ENCODE measurements at regions not wholly inside any gene's neighbourhood (a gene's known extent, or its start where the extent isn't known, plus 50 kb on each side); places are given as distances from the start of the nearest gene placed in this dataset.
"Not testable (repeated sequence)": the region's sequence is repeated elsewhere in the genome, so short reads cannot be mapped to it uniquely, and the experiment has no call there.

- no peaks in the 10 kb centered on the region for H3K27me3 ChIP-seq (replicated peaks; ENCODE audit: insufficient read depth)
- H3K36me3 ChIP-seq = no peaks in the 10 kb centered on the region
- intact Hi-C loops (cut with DNase I) = no loop called here
- no peaks in the 10 kb centered on the region for H3K4me1 ChIP-seq (replicated peaks)
- WGBS = 84% methylated on average over 5 of the region's 5 CpGs
- no peak for DNase-seq (ENCODE audit: low spot score)
- no peak overlapping the region for H3K27ac ChIP-seq
- no peak for TF ChIP-seq POLR2A (IDR thresholded peaks at IDR 0.05)
- no peak for TF ChIP-seq POLR2AphosphoS5 (IDR thresholded peaks at IDR 0.05)
- TF ChIP-seq CTCF (IDR thresholded peaks at IDR 0.05) = no peak
- H3K9me3 ChIP-seq = no peaks in the 10 kb centered on the region
- H3K4me3 ChIP-seq = no peak overlapping the region
Measured at GRCh38 chr10:64555666-64556065, 1034.5 kb downstream of the REEP3 start.

- H3K36me3 ChIP-seq = no peaks in the 10 kb centered on the region
- intact Hi-C loops (cut with DNase I) = no loop called here
- 52% methylated on average over 5 of the region's 5 CpGs for WGBS
Measured at GRCh38 chr10:64558094-64558835, 1037.1 kb downstream of the REEP3 start.

GRCh38 chr10:64571056-64571455 is 1049.9 kb downstream of the REEP3 start:
- H3K9me3 ChIP-seq = no peaks in the 10 kb centered on the region
- no peak for DNase-seq (ENCODE audit: low spot score)
- intact Hi-C loops (cut with DNase I) = no loop called here
- WGBS = 94% methylated on average over 1 of the region's 1 CpG
- H3K27me3 ChIP-seq (replicated peaks; ENCODE audit: insufficient read depth) = no peaks in the 10 kb centered on the region
- no peak overlapping the region for H3K4me3 ChIP-seq
- no peaks in the 10 kb centered on the region for H3K4me1 ChIP-seq (replicated peaks)
- H3K27ac ChIP-seq = no peak overlapping the region
- TF ChIP-seq POLR2A (IDR thresholded peaks at IDR 0.05) = no peak
- no peak for TF ChIP-seq POLR2AphosphoS5 (IDR thresholded peaks at IDR 0.05)
- H3K36me3 ChIP-seq = no peaks in the 10 kb centered on the region

More at GRCh38 chr10:64558094-64558835, 1037.1 kb downstream of the REEP3 start:
- TF ChIP-seq POLR2A (IDR thresholded peaks at IDR 0.05) (no peak), CTCF (IDR thresholded peaks at IDR 0.05) (no peak), POLR2AphosphoS5 (IDR thresholded peaks at IDR 0.05) (no peak)
- no peaks in the 10 kb centered on the region for H3K27me3 ChIP-seq (replicated peaks; ENCODE audit: insufficient read depth)
- H3K9me3 ChIP-seq = no peaks in the 10 kb centered on the region
- no peak overlapping the region for H3K4me3 ChIP-seq
- no peak overlapping the region for H3K27ac ChIP-seq
- no peaks in the 10 kb centered on the region for H3K4me1 ChIP-seq (replicated peaks)
- DNase-seq (ENCODE audit: low spot score) = no peak

- DNase-seq (ENCODE audit: low spot score) = no peak
- no peak for TF ChIP-seq POLR2A (IDR thresholded peaks at IDR 0.05)
- peak; percentile 51 for TF ChIP-seq POLR2AphosphoS5 (IDR thresholded peaks at IDR 0.05)
- Histone ChIP-seq H3K4me1 (replicated peaks) (no peaks in the 10 kb centered on the region), H3K36me3 (no peaks in the 10 kb centered on the region), H3K27me3 (replicated peaks; ENCODE audit: insufficient read depth) (no peaks in the 10 kb centered on the region), H3K4me3 (no peak overlapping the region), H3K9me3 (no peaks in the 10 kb centered on the region), H3K27ac (no peak overlapping the region)
- 23% methylated on average over 1 of the region's 1 CpG for WGBS
- intact Hi-C loops (cut with DNase I) = no loop called here
Measured at GRCh38 chr10:64573623-64574325, 1052.6 kb downstream of the REEP3 start.

- no peak overlapping the region for H3K4me3 ChIP-seq
- no peaks in the 10 kb centered on the region for H3K4me1 ChIP-seq (replicated peaks)
- 20% methylated on average over 2 of the region's 2 CpGs for WGBS
- H3K27ac ChIP-seq = no peak overlapping the region
- H3K9me3 ChIP-seq = no peaks in the 10 kb centered on the region
- intact Hi-C loops (cut with DNase I) = no loop called here
- no peaks in the 10 kb centered on the region for H3K36me3 ChIP-seq
- DNase-seq (ENCODE audit: low spot score) = no peak
- TF ChIP-seq POLR2A (IDR thresholded peaks at IDR 0.05) = no peak
- H3K27me3 ChIP-seq (replicated peaks; ENCODE audit: insufficient read depth) = no peaks in the 10 kb centered on the region
Measured at GRCh38 chr10:64574371-64574770, 1053.2 kb downstream of the REEP3 start.

- Histone ChIP-seq H3K27me3 (replicated peaks; ENCODE audit: insufficient read depth) (peaks cover 3% of the 10 kb centered on the region), H3K4me1 (replicated peaks) (no peaks in the 10 kb centered on the region), H3K4me3 (no peak overlapping the region), H3K36me3 (no peaks in the 10 kb centered on the region), H3K27ac (no peak overlapping the region), H3K9me3 (no peaks in the 10 kb centered on the region)
- DNase-seq (ENCODE audit: low spot score) = no peak
- intact Hi-C loops (cut with DNase I) = no loop called here
- 90% methylated on average over 9 of the region's 10 CpGs for WGBS
- no peak for TF ChIP-seq POLR2AphosphoS5 (IDR thresholded peaks at IDR 0.05)
- TF ChIP-seq CTCF (IDR thresholded peaks at IDR 0.05) = no peak
- no peak for TF ChIP-seq POLR2A (IDR thresholded peaks at IDR 0.05)
Measured at GRCh38 chr10:64576497-64576896, 1055.3 kb downstream of the REEP3 start.

- H3K4me3 ChIP-seq; intact Hi-C loops (cut with DNase I); H3K27me3 ChIP-seq (replicated peaks; ENCODE audit: insufficient read depth); H3K4me1 ChIP-seq (replicated peaks); H3K36me3 ChIP-seq; H3K9me3 ChIP-seq; H3K27ac ChIP-seq; DNase-seq (ENCODE audit: low spot score): not testable (repeated sequence)
- WGBS = 94% methylated on average over 6 of the region's 6 CpGs
Measured at GRCh38 chr10:64578757-64579156, 1057.6 kb downstream of the REEP3 start.
